HUES6 (cell line): ENCODE measurements at regions not wholly inside any gene's neighbourhood (a gene's known extent, or its start where the extent isn't known, plus 50 kb on each side); places are given as distances from the start of the nearest gene placed in this dataset.

Experiments used
- H3K27ac ChIP-seq: 2 replicates; pipeline ENCODE4 v1.7.0; 2013; ENCODE audit warnings: low read depth, mild to moderate bottlenecking, low read length, inconsistent platforms
- H3K27me3 ChIP-seq: 2 replicates; pipeline ENCODE4 v1.6.1; 2013; ENCODE audit warnings: low read length; ENCODE audit not compliant: control insufficient read depth, insufficient read depth
- H3K36me3 ChIP-seq: 2 replicates; pipeline ENCODE4 v1.6.1; 2013; ENCODE audit warnings: low read length; ENCODE audit not compliant: control insufficient read depth, insufficient read depth
- H3K4me1 ChIP-seq: 2 replicates; pipeline ENCODE4 v1.6.1; 2013; ENCODE audit warnings: low read length; ENCODE audit not compliant: control insufficient read depth, insufficient read depth
- H3K4me3 ChIP-seq: 2 replicates; pipeline ENCODE4 v1.5.1; 2013; ENCODE audit warnings: low read depth, low read length
- H3K9ac ChIP-seq: one replicate; pipeline ENCODE4 v1.6.1; 2013; ENCODE audit warnings: mild to moderate bottlenecking, low read length
- H3K9me3 ChIP-seq: 2 replicates; pipeline ENCODE4 v1.6.1; 2013; ENCODE audit warnings: low read depth, low read length; ENCODE audit not compliant: control insufficient read depth, insufficient read depth

DNA sequence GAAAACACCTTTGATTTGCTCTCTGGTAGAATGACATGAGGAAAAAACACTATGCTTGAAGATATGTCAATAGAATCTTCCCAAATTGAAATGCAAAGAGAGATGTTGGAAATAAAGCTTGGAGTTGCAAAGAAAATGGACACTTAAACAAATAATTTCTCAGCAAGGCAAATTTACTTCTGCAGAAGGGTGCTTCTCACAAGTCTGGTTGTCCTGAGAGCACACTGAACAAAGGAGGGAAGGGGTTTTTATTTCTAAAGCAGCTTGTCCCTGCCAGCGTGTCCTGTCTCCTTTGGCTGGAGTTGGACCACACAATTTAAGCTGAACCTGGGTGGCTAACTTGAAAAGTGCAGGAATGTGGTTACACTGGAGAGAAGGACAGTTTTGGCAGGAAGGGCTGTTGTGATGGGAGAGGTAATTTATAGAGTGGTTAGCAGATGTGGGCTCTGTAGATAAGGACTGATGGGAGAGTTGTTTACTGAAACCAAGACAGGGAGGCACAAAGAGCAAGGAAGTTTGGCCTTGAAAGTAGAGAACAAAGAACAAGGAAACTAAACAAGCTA, 454.6 kb upstream of the EYS start:
- Histone ChIP-seq H3K27ac (no peak overlapping the region), H3K27me3 (no peaks in the 10 kb centered on the region), H3K4me3 (no peak overlapping the region), H3K9ac (no peak overlapping the region), H3K36me3 (no peaks in the 10 kb centered on the region), H3K4me1 (no peaks in the 10 kb centered on the region), H3K9me3 (peaks cover 36% of the 10 kb centered on the region)

DNA sequence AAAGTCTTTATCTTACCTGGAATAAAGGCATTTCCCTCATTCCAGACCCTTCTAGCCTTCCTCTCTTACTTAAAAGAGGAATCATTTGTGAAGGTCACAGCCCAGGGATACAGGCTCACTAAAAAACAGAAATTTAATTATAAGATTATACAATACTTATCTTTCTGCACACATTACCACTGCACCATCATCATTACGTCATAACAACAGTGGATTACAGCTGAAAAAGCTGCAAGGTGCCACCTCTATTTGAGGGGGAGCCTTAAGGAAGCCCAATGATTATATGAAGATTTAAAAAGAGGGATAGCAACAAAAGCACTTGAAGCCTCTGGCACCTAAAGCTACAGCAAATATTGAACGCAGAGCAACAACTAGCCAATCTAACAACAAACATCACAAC, 452.9 kb upstream of the EYS start:
- Histone ChIP-seq H3K9me3 (peaks cover 34% of the 10 kb centered on the region), H3K4me3 (no peak overlapping the region), H3K4me1 (no peaks in the 10 kb centered on the region)

DNA sequence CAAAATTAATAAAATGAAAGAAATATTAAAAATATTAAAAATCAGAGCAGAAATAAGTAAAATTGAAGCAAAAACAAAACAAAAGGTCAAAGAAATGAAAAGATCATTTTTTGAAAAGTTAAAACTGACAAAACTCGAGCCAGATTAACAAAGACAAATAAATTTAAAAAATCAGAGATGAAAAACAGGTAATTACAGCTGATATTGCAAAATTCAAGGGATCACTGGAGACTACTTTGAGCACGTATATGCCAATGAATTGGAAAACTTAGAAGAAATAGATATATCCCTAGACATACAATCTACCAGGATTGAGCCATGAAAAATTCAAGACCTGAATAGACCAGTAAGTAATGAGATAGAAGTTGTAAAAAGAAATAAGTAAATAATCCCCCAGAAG, 446.2 kb upstream of the EYS start:
- Histone ChIP-seq H3K9me3 (no peaks in the 10 kb centered on the region), H3K9ac (no peak overlapping the region)

More for the DNA sequence above, 452.9 kb upstream of the EYS start:
- no peaks in the 10 kb centered on the region for H3K27me3 ChIP-seq
- H3K36me3 ChIP-seq: no peaks in the 10 kb centered on the region
- H3K27ac ChIP-seq: no peak overlapping the region
- no peak overlapping the region for H3K9ac ChIP-seq

DNA sequence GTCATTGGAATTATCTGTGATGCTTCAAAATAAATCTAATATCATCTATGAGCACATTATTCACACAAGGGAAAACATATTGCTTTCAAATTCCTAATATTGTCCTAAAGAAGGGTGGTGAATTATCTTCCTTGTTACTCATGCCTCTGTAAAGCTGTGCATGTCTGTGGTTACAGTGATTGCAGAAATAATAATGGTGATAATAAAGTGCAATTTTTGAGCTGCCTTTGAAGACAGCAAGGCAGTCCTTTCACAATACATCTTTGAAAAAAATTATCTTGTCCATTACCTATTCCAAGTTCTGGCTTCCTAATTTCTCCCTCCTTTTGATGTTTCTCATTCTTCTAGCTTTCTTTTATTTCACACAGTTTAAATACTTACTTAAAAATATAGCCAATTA, 442.1 kb upstream of the EYS start:
- no peaks in the 10 kb centered on the region for H3K4me1 ChIP-seq
- H3K27ac ChIP-seq: no peak overlapping the region
- no peak overlapping the region for H3K4me3 ChIP-seq
- 0 out of 2 replicates have a peak, but pooled peaks cover 2% of the 10 kb centered on the region for H3K9me3 ChIP-seq
- no peaks in the 10 kb centered on the region for H3K27me3 ChIP-seq
- H3K36me3 ChIP-seq: no peaks in the 10 kb centered on the region
- H3K9ac ChIP-seq: no peak overlapping the region

More for the DNA sequence above, 446.2 kb upstream of the EYS start:
- Histone ChIP-seq H3K4me1 (no peaks in the 10 kb centered on the region), H3K27ac (no peak overlapping the region), H3K4me3 (no peak overlapping the region), H3K36me3 (no peaks in the 10 kb centered on the region), H3K27me3 (no peaks in the 10 kb centered on the region)

DNA sequence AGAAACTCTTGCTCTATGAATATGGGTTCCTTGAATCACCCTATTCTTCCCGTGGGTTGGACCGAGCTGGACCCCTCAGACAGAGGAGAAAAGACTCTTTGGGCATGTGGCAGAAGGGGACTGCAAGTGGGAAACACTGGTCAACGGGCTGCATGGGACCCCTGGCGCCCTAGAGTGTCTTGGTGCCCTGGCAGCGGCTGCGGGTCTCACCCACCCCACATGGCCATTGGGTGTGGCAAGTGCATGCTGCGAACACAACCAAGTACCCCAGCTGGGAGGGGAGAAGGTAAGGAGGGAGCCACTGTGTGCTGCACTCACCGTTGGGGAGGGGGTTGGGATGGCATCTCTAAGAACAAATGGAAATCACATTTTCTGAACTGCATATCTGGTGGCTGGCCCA, 438.8 kb upstream of the EYS start:
- no peak overlapping the region for H3K27ac ChIP-seq
- H3K4me3 ChIP-seq: no peak overlapping the region
- H3K9ac ChIP-seq: no peak overlapping the region
- H3K9me3 ChIP-seq: 0 out of 2 replicates have a peak, but pooled peaks cover 2% of the 10 kb centered on the region
- no peaks in the 10 kb centered on the region for H3K27me3 ChIP-seq
- no peaks in the 10 kb centered on the region for H3K4me1 ChIP-seq
- H3K36me3 ChIP-seq: no peaks in the 10 kb centered on the region

DNA sequence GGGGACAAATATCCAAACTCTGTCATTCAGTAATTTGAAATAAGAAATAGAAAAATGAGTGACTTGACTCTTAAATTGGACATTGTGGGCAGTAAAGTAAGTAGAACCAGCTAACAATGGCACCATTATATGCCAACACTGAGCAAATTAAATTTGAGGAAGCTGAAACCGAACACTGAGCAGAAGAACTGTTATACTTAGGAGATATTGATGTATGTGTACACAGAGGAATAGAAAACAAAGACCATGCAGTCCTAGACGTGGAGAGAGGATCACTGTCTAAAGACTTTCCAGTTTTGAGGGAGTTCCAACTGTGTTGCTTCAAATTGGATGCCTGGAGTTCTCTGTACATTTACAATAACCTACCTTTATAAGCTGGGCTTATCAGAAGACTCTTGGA, 427.0 kb upstream of the EYS start:
- no peak overlapping the region for H3K9ac ChIP-seq
- 0 out of 2 replicates have a peak, but pooled peaks cover 10% of the 10 kb centered on the region for H3K9me3 ChIP-seq
- H3K4me3 ChIP-seq: no peak overlapping the region
- no peaks in the 10 kb centered on the region for H3K4me1 ChIP-seq
- H3K27ac ChIP-seq: no peak overlapping the region
- H3K27me3 ChIP-seq: no peaks in the 10 kb centered on the region
- H3K36me3 ChIP-seq: no peaks in the 10 kb centered on the region

DNA sequence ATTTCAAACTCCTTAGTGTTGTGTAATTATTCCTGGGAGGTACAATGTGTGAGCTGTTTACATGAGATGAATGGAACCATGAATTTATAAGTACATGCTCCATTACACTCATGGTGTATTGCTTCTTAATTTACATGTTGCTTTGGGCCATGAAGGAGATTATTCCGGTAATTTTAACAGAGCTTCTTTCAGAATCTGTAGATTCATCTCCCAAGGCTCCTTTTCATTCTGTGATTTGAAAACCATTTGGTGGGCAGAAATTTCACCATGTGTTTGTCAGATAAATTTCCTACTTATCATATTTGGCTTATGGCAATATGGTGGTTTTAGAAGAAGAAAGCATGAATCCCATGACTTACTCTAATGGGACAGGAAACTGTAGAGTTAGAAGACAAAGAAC, 421.6 kb upstream of the EYS start:
- Histone ChIP-seq H3K27me3 (no peaks in the 10 kb centered on the region), H3K27ac (no peak overlapping the region), H3K9ac (no peak overlapping the region)

DNA sequence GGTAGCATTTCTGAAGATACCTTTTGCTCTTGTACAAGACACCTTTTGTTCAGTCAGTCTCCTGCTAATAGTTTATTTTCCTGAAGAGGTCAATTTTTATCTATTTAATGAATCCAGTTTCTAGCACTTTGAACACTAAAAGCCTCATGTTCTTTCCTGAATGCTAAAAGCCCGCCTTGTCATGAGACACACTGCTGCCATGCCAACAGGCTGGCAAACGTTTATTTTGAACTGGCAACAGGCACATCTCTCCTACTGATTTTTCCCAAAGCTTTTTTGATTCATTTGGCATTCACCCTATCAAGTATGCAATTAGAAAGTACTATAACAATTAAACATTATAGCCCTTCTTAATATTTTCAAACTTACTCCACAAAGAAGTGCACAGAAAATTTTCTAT, 421.2 kb upstream of the EYS start:
- H3K4me1 ChIP-seq: no peaks in the 10 kb centered on the region
- no peaks in the 10 kb centered on the region for H3K36me3 ChIP-seq
- H3K4me3 ChIP-seq: no peak overlapping the region
- no peak overlapping the region for H3K9ac ChIP-seq
- H3K27ac ChIP-seq: no peak overlapping the region
- H3K27me3 ChIP-seq: no peaks in the 10 kb centered on the region
- no peaks in the 10 kb centered on the region for H3K9me3 ChIP-seq

More for the DNA sequence above, 421.6 kb upstream of the EYS start:
- Histone ChIP-seq H3K4me3 (no peak overlapping the region), H3K36me3 (no peaks in the 10 kb centered on the region), H3K9me3 (no peaks in the 10 kb centered on the region), H3K4me1 (no peaks in the 10 kb centered on the region)

DNA sequence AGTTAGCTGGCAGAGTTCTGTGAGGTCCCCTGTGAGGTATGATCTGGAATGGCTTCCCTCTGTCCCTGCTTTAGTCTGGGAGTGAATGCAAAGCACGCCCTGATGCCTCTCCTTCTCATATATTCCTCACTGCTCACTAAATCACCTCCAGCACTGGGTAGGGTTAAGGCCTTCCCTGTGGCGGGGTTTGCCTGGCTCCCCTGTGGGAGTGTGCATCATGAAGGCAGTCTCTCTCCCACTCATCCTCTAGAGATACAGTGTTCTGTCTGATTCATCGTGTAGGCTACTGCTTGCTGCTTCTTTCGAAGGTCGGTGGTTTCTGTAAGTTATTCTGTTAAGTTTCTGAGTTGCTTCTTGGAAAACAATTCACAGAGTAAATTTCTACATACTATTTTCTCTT, 420.0 kb upstream of the EYS start:
- no peak overlapping the region for H3K27ac ChIP-seq
- no peaks in the 10 kb centered on the region for H3K4me1 ChIP-seq
- H3K27me3 ChIP-seq: no peaks in the 10 kb centered on the region
- H3K4me3 ChIP-seq: no peak overlapping the region
- H3K9ac ChIP-seq: no peak overlapping the region
- H3K9me3 ChIP-seq: no peaks in the 10 kb centered on the region
- no peaks in the 10 kb centered on the region for H3K36me3 ChIP-seq

DNA sequence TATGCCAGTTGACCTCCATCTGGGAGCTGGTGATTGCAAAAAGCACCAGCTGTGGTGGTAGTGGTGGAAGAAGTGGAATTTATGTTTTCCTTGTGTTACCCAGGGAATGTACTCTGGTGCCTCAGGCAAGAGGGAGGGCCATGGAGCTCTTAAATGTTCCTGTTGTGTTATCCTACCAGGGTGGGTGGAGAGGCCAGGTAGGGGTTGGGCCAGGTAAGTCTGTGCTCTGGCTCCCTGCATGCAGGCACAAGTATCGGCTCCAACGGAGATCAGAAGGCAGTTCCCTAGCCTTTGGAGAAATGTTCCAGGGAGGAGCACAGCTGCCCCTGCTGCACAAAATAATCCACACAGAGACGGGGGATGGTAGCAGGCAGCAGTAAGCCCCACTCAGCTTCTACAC, 419.3 kb upstream of the EYS start:
- H3K4me3 ChIP-seq: no peak overlapping the region
- H3K36me3 ChIP-seq: no peaks in the 10 kb centered on the region
- H3K27ac ChIP-seq: no peak overlapping the region
- no peak overlapping the region for H3K9ac ChIP-seq
- no peaks in the 10 kb centered on the region for H3K27me3 ChIP-seq
- no peaks in the 10 kb centered on the region for H3K9me3 ChIP-seq
- H3K4me1 ChIP-seq: no peaks in the 10 kb centered on the region

DNA sequence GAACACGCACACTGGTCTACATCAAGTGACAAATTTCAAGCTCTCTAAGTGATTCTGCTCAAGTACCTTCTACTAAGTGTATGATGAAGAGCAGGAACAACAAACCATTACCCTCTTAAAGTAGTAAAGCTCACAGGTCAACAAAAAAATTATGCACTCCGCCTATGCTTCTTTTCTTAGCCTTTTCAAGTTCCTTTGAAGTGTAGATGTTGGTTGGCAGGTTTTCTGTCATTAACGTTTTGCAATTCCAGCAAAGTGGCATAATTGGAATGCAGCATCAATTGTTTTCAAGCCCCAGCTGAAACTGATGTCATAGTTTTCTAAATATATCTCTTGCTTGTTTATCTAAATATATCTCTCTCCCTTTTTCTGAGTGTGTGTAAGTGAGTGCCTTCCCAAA, 396.9 kb upstream of the EYS start:
- no peak overlapping the region for H3K9ac ChIP-seq
- no peaks in the 10 kb centered on the region for H3K27me3 ChIP-seq
- no peaks in the 10 kb centered on the region for H3K36me3 ChIP-seq
- H3K27ac ChIP-seq: no peak overlapping the region
- peaks cover 6% of the 10 kb centered on the region for H3K9me3 ChIP-seq
- H3K4me3 ChIP-seq: no peak overlapping the region
- peaks cover 4% of the 10 kb centered on the region for H3K4me1 ChIP-seq

DNA sequence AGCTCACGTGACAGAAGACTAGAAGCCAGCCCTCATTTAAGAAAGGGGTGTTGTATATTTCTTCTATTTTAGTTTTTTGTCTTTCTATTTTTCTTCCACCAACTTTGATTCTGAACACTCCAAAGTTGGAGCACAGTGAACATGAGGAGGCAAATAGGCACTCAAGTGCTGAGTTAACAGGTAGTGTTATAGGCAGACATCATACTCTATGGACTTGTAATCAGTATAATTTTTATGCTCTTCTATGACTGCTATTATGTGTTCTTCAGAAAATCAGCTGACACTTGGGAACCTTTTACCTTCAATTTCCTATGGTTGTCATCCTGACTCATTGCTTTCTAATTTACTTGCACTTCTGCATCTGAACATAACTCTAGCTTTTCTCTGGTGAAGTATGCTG, 396.3 kb upstream of the EYS start:
- H3K9me3 ChIP-seq: peaks cover 9% of the 10 kb centered on the region
- peaks cover 4% of the 10 kb centered on the region for H3K4me1 ChIP-seq
- no peaks in the 10 kb centered on the region for H3K27me3 ChIP-seq
- H3K36me3 ChIP-seq: no peaks in the 10 kb centered on the region
- H3K27ac ChIP-seq: no peak overlapping the region
- no peak overlapping the region for H3K9ac ChIP-seq
- H3K4me3 ChIP-seq: no peak overlapping the region
